PFSK-1 (cell line): ENCODE measurements at regions not wholly inside any gene's neighbourhood (a gene's known extent, or its start where the extent isn't known, plus 50 kb on each side); places are given as distances from the start of the nearest gene placed in this dataset.

Experiments
- FOXP2 ChIP-seq: optimal IDR thresholded peaks from 2 replicates; pipeline ENCODE3; 2011; ENCODE audit warnings: borderline replicate concordance, control low read depth, inconsistent platforms; ENCODE audit not compliant: insufficient read depth; ENCODE audit errors: extremely low read length, extremely low read depth
- POLR2AphosphoS5 ChIP-seq: IDR thresholded peaks from 2 replicates; pipeline ENCODE4 v1.6.1; 2012; ENCODE audit warnings: low read depth, mild to moderate bottlenecking, control low read depth, low read length, moderate library complexity
- REST ChIP-seq, 2 experiments: IDR thresholded peaks; 2 replicates each; pipeline versions ENCODE4 v1.6.1 to v1.8.0; 2011 to 2012; ENCODE audit warnings: low read depth in 2 of 2, low read length in 2 of 2, control low read depth in 1 of 2, inconsistent platforms in 1 of 2, mild to moderate bottlenecking in 1 of 2, moderate library complexity in 1 of 2; ENCODE audit not compliant: insufficient read depth in 1 of 2
- SIN3A ChIP-seq: IDR thresholded peaks from 2 replicates; pipeline ENCODE4 v1.6.1; 2012; ENCODE audit warnings: mild to moderate bottlenecking, low read length, moderate library complexity, borderline replicate concordance; ENCODE audit not compliant: insufficient read depth
- TAF1 ChIP-seq: IDR thresholded peaks from 2 replicates; pipeline ENCODE4 v1.6.1; 2012; ENCODE audit warnings: low read length, control low read depth, borderline replicate concordance; ENCODE audit not compliant: insufficient read depth

- TF ChIP-seq TAF1 (no peak), SIN3A (no peak)
Observed at GRCh38 chr1:214850432-214851050, 232.0 kb upstream of the KCNK2 start.

- TF ChIP-seq REST (IDR thresholded peaks at IDR 0.05; ENCODE audit: insufficient read depth in 1 of 2, low read depth in 2 of 2, low read length in 2 of 2) (no peak), SIN3A (no peak), TAF1 (no peak), FOXP2 (no peak), POLR2AphosphoS5 (no peak)
Observed at GRCh38 chr1:214853340-214853739, 229.2 kb upstream of the KCNK2 start.

- TF ChIP-seq REST (IDR thresholded peaks at IDR 0.05; ENCODE audit: insufficient read depth in 1 of 2, low read depth in 2 of 2, low read length in 2 of 2) (no peak), FOXP2 (no peak), TAF1 (no peak), SIN3A (no peak), POLR2AphosphoS5 (no peak)
Observed at GRCh38 chr1:214854126-214854875, 228.2 kb upstream of the KCNK2 start.

DNA sequence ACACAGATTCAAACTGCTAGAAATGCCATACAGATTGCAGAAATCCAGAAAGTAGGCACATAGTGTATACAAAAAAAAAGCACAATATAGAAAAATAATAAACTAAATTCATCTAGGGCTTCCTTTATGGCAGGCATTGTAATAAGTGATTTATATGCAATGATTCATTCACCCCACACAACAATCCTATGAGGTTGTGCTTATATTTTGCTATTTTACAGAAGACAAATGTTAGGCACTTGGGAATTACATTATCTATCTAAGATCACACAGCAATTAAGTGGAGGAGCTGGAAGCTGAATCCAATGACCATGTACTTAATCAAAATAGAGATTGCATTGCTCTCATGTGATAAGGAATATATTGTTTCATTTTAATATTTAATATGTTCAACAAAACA is 225.7 kb upstream of the KCNK2 start:
- TF ChIP-seq REST (IDR thresholded peaks at IDR 0.05; ENCODE audit: insufficient read depth in 1 of 2, low read depth in 2 of 2, low read length in 2 of 2), result no peak
- no peak for TF ChIP-seq POLR2AphosphoS5
- TF ChIP-seq TAF1, result no peak
- no peak for TF ChIP-seq FOXP2
- no peak for TF ChIP-seq SIN3A

DNA sequence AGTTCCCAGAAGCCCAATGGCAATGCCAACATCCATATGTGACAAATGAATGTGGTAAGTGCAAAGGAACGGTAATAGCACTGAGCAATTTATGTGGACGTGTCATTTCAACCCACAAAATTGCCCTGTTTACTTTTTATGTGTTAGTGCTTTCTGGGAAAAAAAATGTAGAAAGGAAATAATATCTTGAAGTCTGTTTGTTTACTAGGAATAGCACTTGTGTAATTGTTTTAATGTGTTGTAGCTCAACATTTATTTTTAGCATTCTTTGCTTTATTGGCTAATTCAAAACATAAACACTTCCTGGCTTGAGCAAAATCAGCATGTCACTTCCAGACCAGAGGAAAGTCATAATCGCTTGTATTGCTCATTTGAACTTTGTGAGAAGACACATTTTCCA is 224.8 kb upstream of the KCNK2 start:
- no peak for TF ChIP-seq POLR2AphosphoS5
- TF ChIP-seq FOXP2, result no peak
- TF ChIP-seq SIN3A, result no peak
- no peak for TF ChIP-seq TAF1
- TF ChIP-seq REST (IDR thresholded peaks at IDR 0.05; ENCODE audit: insufficient read depth in 1 of 2, low read depth in 2 of 2, low read length in 2 of 2), result no peak
